Activated T-cell treated with anti-CD3 and anti-CD28 coated beads, Interleukin-2, amount 50 U/mL, for 24 hours (primary cell): ENCODE measurements at regions not wholly inside any gene's neighbourhood (a gene's known extent, or its start where the extent isn't known, plus 50 kb on each side); places are given as distances from the start of the nearest gene placed in this dataset.

Experiments used
- DNase-seq: peaks from one replicate; pipeline ENCODE4 v3.0.0-alpha.2; 2020
- H3K27ac Mint-ChIP-seq: 2 replicates; pipeline ENCODE4 v1.8.0; 2020; ENCODE audit warnings: mild to moderate bottlenecking, mixed read lengths
- H3K27me3 Mint-ChIP-seq: 2 replicates; pipeline ENCODE4 v1.8.0; 2020; ENCODE audit warnings: mixed read lengths
- H3K36me3 Mint-ChIP-seq: 2 replicates; pipeline ENCODE4 v1.8.0; 2020; ENCODE audit warnings: low read depth, mixed read lengths
- H3K4me1 Mint-ChIP-seq: 2 replicates; pipeline ENCODE4 v1.8.0; 2020; ENCODE audit warnings: low read depth, mixed read lengths
- H3K4me3 Mint-ChIP-seq: 2 replicates; pipeline ENCODE4 v1.8.0; 2020; ENCODE audit warnings: mild to moderate bottlenecking, moderate library complexity, mixed read lengths
- H3K9me3 Mint-ChIP-seq: 2 replicates; pipeline ENCODE4 v1.8.0; 2020; ENCODE audit warnings: mixed read lengths

- Mint-ChIP-seq H3K36me3 (no peaks in the 10 kb centered on the region), H3K4me1 (no peaks in the 10 kb centered on the region), H3K9me3 (no peaks in the 10 kb centered on the region), H3K27me3 (no peaks in the 10 kb centered on the region), H3K4me3 (no peak overlapping the region), H3K27ac (no peak overlapping the region)
- DNase-seq: no peak
These were observed 384.1 kb upstream of the STEAP1 start for GRCh38 chr7:89770161-89770560.

GRCh38 chr7:89771003-89771636, 383.1 kb upstream of the STEAP1 start:
- Mint-ChIP-seq H3K27me3 (no peaks in the 10 kb centered on the region), H3K9me3 (no peaks in the 10 kb centered on the region), H3K4me1 (no peaks in the 10 kb centered on the region), H3K4me3 (no peak overlapping the region), H3K27ac (no peak overlapping the region), H3K36me3 (no peaks in the 10 kb centered on the region)
- no peak for DNase-seq

- H3K27ac Mint-ChIP-seq: no peak overlapping the region
- H3K9me3 Mint-ChIP-seq: no peaks in the 10 kb centered on the region
- no peaks in the 10 kb centered on the region for H3K27me3 Mint-ChIP-seq
- H3K4me1 Mint-ChIP-seq: no peaks in the 10 kb centered on the region
- H3K36me3 Mint-ChIP-seq: no peaks in the 10 kb centered on the region
- H3K4me3 Mint-ChIP-seq: no peak overlapping the region
- DNase-seq: no peak
These were observed 382.0 kb upstream of the STEAP1 start for GRCh38 chr7:89772276-89772675.

GRCh38 chr7:89773611-89774010, 380.7 kb upstream of the STEAP1 start:
- Mint-ChIP-seq H3K4me1 (no peaks in the 10 kb centered on the region), H3K36me3 (no peaks in the 10 kb centered on the region), H3K9me3 (no peaks in the 10 kb centered on the region), H3K27ac (no peak overlapping the region), H3K27me3 (no peaks in the 10 kb centered on the region), H3K4me3 (no peak overlapping the region)
- DNase-seq: no peak

GRCh38 chr7:89775459-89775858, 378.8 kb upstream of the STEAP1 start:
- DNase-seq: no peak
- H3K36me3 Mint-ChIP-seq: no peaks in the 10 kb centered on the region
- H3K4me3 Mint-ChIP-seq: no peak overlapping the region
- no peaks in the 10 kb centered on the region for H3K9me3 Mint-ChIP-seq
- H3K27me3 Mint-ChIP-seq: no peaks in the 10 kb centered on the region
- no peak overlapping the region for H3K27ac Mint-ChIP-seq
- no peaks in the 10 kb centered on the region for H3K4me1 Mint-ChIP-seq

GRCh38 chr7:89776980-89777379, 377.3 kb upstream of the STEAP1 start:
- no peaks in the 10 kb centered on the region for H3K36me3 Mint-ChIP-seq
- H3K9me3 Mint-ChIP-seq: no peaks in the 10 kb centered on the region
- H3K27me3 Mint-ChIP-seq: no peaks in the 10 kb centered on the region
- H3K4me1 Mint-ChIP-seq: no peaks in the 10 kb centered on the region
- H3K4me3 Mint-ChIP-seq: no peak overlapping the region
- no peak for DNase-seq
- H3K27ac Mint-ChIP-seq: no peak overlapping the region

GRCh38 chr7:89777499-89777898, 376.8 kb upstream of the STEAP1 start:
- H3K36me3 Mint-ChIP-seq: no peaks in the 10 kb centered on the region
- H3K9me3 Mint-ChIP-seq: no peaks in the 10 kb centered on the region
- H3K4me3 Mint-ChIP-seq: no peak overlapping the region
- H3K27me3 Mint-ChIP-seq: no peaks in the 10 kb centered on the region
- no peak for DNase-seq
- H3K27ac Mint-ChIP-seq: no peak overlapping the region
- no peaks in the 10 kb centered on the region for H3K4me1 Mint-ChIP-seq

GRCh38 chr7:89780291-89780690, 374.0 kb upstream of the STEAP1 start:
- Mint-ChIP-seq H3K4me3 (no peak overlapping the region), H3K36me3 (no peaks in the 10 kb centered on the region), H3K4me1 (no peaks in the 10 kb centered on the region), H3K27me3 (no peaks in the 10 kb centered on the region), H3K9me3 (no peaks in the 10 kb centered on the region), H3K27ac (no peak overlapping the region)
- DNase-seq: no peak

- DNase-seq: no peak
- Mint-ChIP-seq H3K36me3 (no peaks in the 10 kb centered on the region), H3K9me3 (peaks cover 11% of the 10 kb centered on the region), H3K4me3 (no peak overlapping the region), H3K4me1 (no peaks in the 10 kb centered on the region), H3K27ac (no peak overlapping the region), H3K27me3 (no peaks in the 10 kb centered on the region)
These were observed 357.8 kb upstream of the STEAP1 start for GRCh38 chr7:89796481-89796880.

GRCh38 chr7:89797965-89798598, 356.2 kb upstream of the STEAP1 start:
- Mint-ChIP-seq H3K9me3 (peaks cover 9% of the 10 kb centered on the region), H3K36me3 (no peaks in the 10 kb centered on the region), H3K27ac (no peak overlapping the region), H3K4me1 (no peaks in the 10 kb centered on the region), H3K27me3 (no peaks in the 10 kb centered on the region), H3K4me3 (no peak overlapping the region)
- DNase-seq: no peak

GRCh38 chr7:89798599-89798996, 355.7 kb upstream of the STEAP1 start:
- Mint-ChIP-seq H3K4me1 (no peaks in the 10 kb centered on the region), H3K9me3 (peaks cover 10% of the 10 kb centered on the region), H3K36me3 (no peaks in the 10 kb centered on the region), H3K27ac (no peak overlapping the region), H3K27me3 (no peaks in the 10 kb centered on the region), H3K4me3 (no peak overlapping the region)
- no peak for DNase-seq

- H3K27me3 Mint-ChIP-seq: no peaks in the 10 kb centered on the region
- H3K4me3 Mint-ChIP-seq: no peak overlapping the region
- DNase-seq: no peak
- H3K4me1 Mint-ChIP-seq: no peaks in the 10 kb centered on the region
- H3K27ac Mint-ChIP-seq: no peak overlapping the region
- no peaks in the 10 kb centered on the region for H3K36me3 Mint-ChIP-seq
- H3K9me3 Mint-ChIP-seq: peaks cover 8% of the 10 kb centered on the region
These were observed 353.5 kb upstream of the STEAP1 start for GRCh38 chr7:89800761-89801160.

- no peak overlapping the region for H3K4me3 Mint-ChIP-seq
- H3K36me3 Mint-ChIP-seq: no peaks in the 10 kb centered on the region
- DNase-seq: no peak
- H3K27me3 Mint-ChIP-seq: no peaks in the 10 kb centered on the region
- H3K27ac Mint-ChIP-seq: no peak overlapping the region
- peaks cover 11% of the 10 kb centered on the region for H3K9me3 Mint-ChIP-seq
- no peaks in the 10 kb centered on the region for H3K4me1 Mint-ChIP-seq
These were observed 345.0 kb upstream of the STEAP1 start for GRCh38 chr7:89809291-89809690.

GRCh38 chr7:89813081-89813480, 341.2 kb upstream of the STEAP1 start:
- Mint-ChIP-seq H3K27me3 (no peaks in the 10 kb centered on the region), H3K4me1 (no peaks in the 10 kb centered on the region), H3K9me3 (peaks cover 3% of the 10 kb centered on the region), H3K27ac (no peak overlapping the region), H3K4me3 (no peak overlapping the region), H3K36me3 (no peaks in the 10 kb centered on the region)
- no peak for DNase-seq

- DNase-seq: no peak
- Mint-ChIP-seq H3K27me3 (no peaks in the 10 kb centered on the region), H3K36me3 (no peaks in the 10 kb centered on the region), H3K9me3 (no peaks in the 10 kb centered on the region), H3K4me1 (no peaks in the 10 kb centered on the region), H3K27ac (no peak overlapping the region), H3K4me3 (no peak overlapping the region)
These were observed 328.1 kb upstream of the STEAP1 start for GRCh38 chr7:89826121-89826520.

- DNase-seq: no peak
- Mint-ChIP-seq H3K27ac (no peak overlapping the region), H3K36me3 (no peaks in the 10 kb centered on the region), H3K9me3 (no peaks in the 10 kb centered on the region), H3K27me3 (no peaks in the 10 kb centered on the region), H3K4me1 (no peaks in the 10 kb centered on the region), H3K4me3 (no peak overlapping the region)
These were observed 327.7 kb upstream of the STEAP1 start for GRCh38 chr7:89826557-89826956.
